Medulla oblongata (tissue), 1 donor: ENCODE measurements at regions not wholly inside any gene's neighbourhood (a gene's known extent, or its start where the extent isn't known, plus 50 kb on each side); places are given as distances from the start of the nearest gene placed in this dataset.

Experiments
- DNase-seq: peaks from one replicate; pipeline ENCODE4 v3.0.0-alpha.2; 2015; ENCODE audit errors: extremely low spot score

GRCh38 chr10:106467506-106467905 lies 697.0 kb downstream of the SORCS1 start:
- DNase-seq, result no peak

GRCh38 chr10:106457522-106457921 lies 707.0 kb downstream of the SORCS1 start:
- no peak for DNase-seq

- no peak for DNase-seq
Observed at GRCh38 chr10:106454233-106454632, 710.3 kb downstream of the SORCS1 start.

GRCh38 chr10:106450966-106451365 lies 713.5 kb downstream of the SORCS1 start:
- no peak for DNase-seq

GRCh38 chr10:106446920-106447319 lies 717.6 kb downstream of the SORCS1 start:
- no peak for DNase-seq

- no peak for DNase-seq
Observed at GRCh38 chr10:106442223-106442622, 722.3 kb downstream of the SORCS1 start.

- no peak for DNase-seq
Observed at GRCh38 chr10:106440767-106441166, 723.7 kb downstream of the SORCS1 start.

- no peak for DNase-seq
Observed at GRCh38 chr10:106440355-106440754, 724.2 kb downstream of the SORCS1 start.

GRCh38 chr10:106439366-106439765 lies 725.1 kb downstream of the SORCS1 start:
- no peak for DNase-seq

GRCh38 chr10:106438386-106438785 lies 726.1 kb downstream of the SORCS1 start:
- no peak for DNase-seq

GRCh38 chr10:106436123-106436715 lies 728.3 kb downstream of the SORCS1 start:
- peak; percentile 31 for DNase-seq

GRCh38 chr10:106435081-106435480 lies 729.4 kb downstream of the SORCS1 start:
- DNase-seq, result no peak

GRCh38 chr10:106424981-106425380 lies 739.5 kb downstream of the SORCS1 start:
- DNase-seq, result no peak

- DNase-seq, result no peak
Observed at GRCh38 chr10:106424054-106424453, 740.5 kb downstream of the SORCS1 start.

- no peak for DNase-seq
Observed at GRCh38 chr10:106410331-106410730, 754.2 kb downstream of the SORCS1 start.

- no peak for DNase-seq
Observed at GRCh38 chr10:106405141-106405540, 759.4 kb downstream of the SORCS1 start.

GRCh38 chr10:106402458-106402857 lies 762.0 kb downstream of the SORCS1 start:
- DNase-seq, result peak; percentile 18

GRCh38 chr10:106401967-106402366 lies 762.5 kb downstream of the SORCS1 start:
- DNase-seq, result no peak

GRCh38 chr10:106401161-106401560 lies 763.3 kb downstream of the SORCS1 start:
- DNase-seq, result peak; percentile 40

GRCh38 chr10:106399112-106399511 lies 765.4 kb downstream of the SORCS1 start:
- no peak for DNase-seq

GRCh38 chr10:106396192-106396591 lies 768.3 kb downstream of the SORCS1 start:
- no peak for DNase-seq

GRCh38 chr10:106395041-106395749 lies 769.3 kb downstream of the SORCS1 start:
- DNase-seq, result no peak

- no peak for DNase-seq
Observed at GRCh38 chr10:106392778-106393177, 771.7 kb downstream of the SORCS1 start.

GRCh38 chr10:106387063-106387462 lies 777.4 kb downstream of the SORCS1 start:
- no peak for DNase-seq
